Uterus (tissue), 3 donors: ENCODE measurements at regions not wholly inside any gene's neighbourhood (a gene's known extent, or its start where the extent isn't known, plus 50 kb on each side); places are given as distances from the start of the nearest gene placed in this dataset.

Experiments used
- DNase-seq, 2 donors: peaks; one replicate each; pipeline ENCODE4 v3.0.0-alpha.2; 2019 to 2020
- H3K27ac ChIP-seq, 2 donors: fragments of 200-600 bp; sonication (generic); 1 replicate in 1 of 2; 2 replicates in 1 of 2; pipeline ENCODE4 v1.5.1; 2016 to 2018
- H3K27me3 ChIP-seq, 2 donors: fragments of 200-600 bp; sonication (generic); one replicate each; pipeline ENCODE4 v1.5.1; 2018 to 2019; ENCODE audit warnings: control low read depth in 1 of 2
- H3K36me3 ChIP-seq, 2 donors: fragments of 200-600 bp; sonication (generic); one replicate each; pipeline ENCODE4 v1.5.1; 2019; ENCODE audit warnings: control low read depth in 1 of 2
- H3K4me1 ChIP-seq, 2 donors: fragments of 200-600 bp; sonication (generic); one replicate each; pipeline ENCODE4 v1.5.1; 2018 to 2019; ENCODE audit warnings: control low read depth in 1 of 2
- H3K4me3 ChIP-seq, 2 donors: fragments of 200-600 bp; sonication (generic); 1 replicate in 1 of 2; 2 replicates in 1 of 2; pipeline ENCODE4 v1.5.1; 2018 to 2019; ENCODE audit warnings: mild to moderate bottlenecking in 1 of 2
- H3K9me3 ChIP-seq, 2 donors: fragments of 200-600 bp; sonication (generic); one replicate each; pipeline ENCODE4 v1.5.1; 2019; ENCODE audit warnings: control low read depth in 1 of 2
- CTCF ChIP-seq, 4 experiments: fragments of 200-600 bp in 2 of 4; fragments of 450-650 bp in 2 of 4; sonication (generic) in 2 of 4; IDR thresholded peaks; one replicate each; pipeline ENCODE4 v1.5.1; 2016 to 2019; ENCODE audit warnings: antibody characterized with exemption in 4 of 4, mild to moderate bottlenecking in 2 of 4, moderate library complexity in 1 of 4
- POLR2A ChIP-seq, 2 donors: fragments of 450-650 bp; IDR thresholded peaks; one replicate each; pipeline ENCODE4 v1.6.1; 2016; ENCODE audit warnings: antibody characterized with exemption in 2 of 2, mild to moderate bottlenecking in 1 of 2, moderate library complexity in 1 of 2
- intact Hi-C: fragments of 100-400 bp; cut with DNase I; formaldehyde crosslinking; loops from one replicate; pipeline ENCODE4 v1.15.1; 2023; ENCODE audit warnings: low total_unique reads
- donor health status: DM: yes; HTN: yes; CAD: no.

DNA sequence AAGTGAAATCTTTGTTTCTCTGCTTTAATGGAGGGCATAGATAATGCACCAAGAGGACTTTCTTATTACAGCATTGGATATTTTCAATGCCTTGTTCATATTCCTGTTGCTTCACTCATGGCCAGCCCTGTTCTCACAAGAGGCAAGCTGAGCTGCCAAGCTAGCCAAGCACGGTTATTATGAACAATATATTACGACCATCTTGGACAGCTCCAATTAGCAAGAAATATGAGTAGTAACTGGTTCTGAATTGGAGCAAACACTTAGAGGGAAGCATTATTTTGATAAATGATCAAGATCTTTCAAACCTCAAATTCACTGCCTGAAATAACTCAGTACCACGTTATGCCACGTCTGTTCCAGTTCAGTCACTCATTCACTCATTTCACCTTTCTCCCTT, 159.8 kb downstream of the SETD4 start:
- H3K36me3 ChIP-seq: no peaks in the 10 kb centered on the region
- H3K27me3 ChIP-seq: no peaks in the 10 kb centered on the region
- no peaks in the 10 kb centered on the region for H3K4me1 ChIP-seq
- DNase-seq: no peak
- no peaks in the 10 kb centered on the region for H3K9me3 ChIP-seq
- no peak for TF ChIP-seq POLR2A (IDR thresholded peaks at IDR 0.05)
- no peak for TF ChIP-seq CTCF (IDR thresholded peaks at IDR 0.05)
- H3K27ac ChIP-seq: no peak overlapping the region
- intact Hi-C loops: no loop called here
- H3K4me3 ChIP-seq: no peak overlapping the region

DNA sequence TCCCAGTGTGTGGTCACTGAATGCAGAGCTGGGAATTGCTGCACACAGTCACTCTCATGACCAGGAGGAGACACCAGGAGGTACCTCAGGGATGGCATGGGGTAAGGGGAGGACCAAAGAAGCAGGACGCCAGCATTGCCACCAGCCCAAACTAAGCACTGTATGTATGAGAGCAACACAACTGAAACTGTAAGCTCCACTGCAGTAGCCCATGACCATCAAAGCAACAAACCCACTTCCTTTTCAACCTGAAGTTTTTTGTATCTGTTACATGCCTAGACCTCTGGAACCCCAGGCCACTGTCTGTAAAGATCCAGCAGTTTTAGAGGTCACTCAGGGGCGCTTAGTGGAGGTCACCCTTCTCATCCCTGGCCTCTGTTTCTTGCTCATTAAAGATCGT, 164.3 kb downstream of the SETD4 start:
- DNase-seq: no peak
- Histone ChIP-seq H3K27ac (no peak overlapping the region), H3K4me3 (no peak overlapping the region), H3K4me1 (no peaks in the 10 kb centered on the region), H3K27me3 (no peaks in the 10 kb centered on the region), H3K9me3 (no peaks in the 10 kb centered on the region), H3K36me3 (no peaks in the 10 kb centered on the region)
- TF ChIP-seq CTCF (IDR thresholded peaks at IDR 0.05) (no peak), POLR2A (IDR thresholded peaks at IDR 0.05) (no peak)
- intact Hi-C loops: no loop called here

- Histone ChIP-seq H3K36me3 (no peaks in the 10 kb centered on the region), H3K4me1 (no peaks in the 10 kb centered on the region), H3K27me3 (no peaks in the 10 kb centered on the region), H3K4me3 (no peak overlapping the region), H3K27ac (no peak overlapping the region), H3K9me3 (no peaks in the 10 kb centered on the region)
- DNase-seq: no peak
- TF ChIP-seq CTCF (IDR thresholded peaks at IDR 0.05): no peak
- TF ChIP-seq POLR2A (IDR thresholded peaks at IDR 0.05): no peak
- intact Hi-C loops: no loop called here
Measured at GRCh38 chr21:35895598-35895997, 164.7 kb downstream of the SETD4 start.

DNA sequence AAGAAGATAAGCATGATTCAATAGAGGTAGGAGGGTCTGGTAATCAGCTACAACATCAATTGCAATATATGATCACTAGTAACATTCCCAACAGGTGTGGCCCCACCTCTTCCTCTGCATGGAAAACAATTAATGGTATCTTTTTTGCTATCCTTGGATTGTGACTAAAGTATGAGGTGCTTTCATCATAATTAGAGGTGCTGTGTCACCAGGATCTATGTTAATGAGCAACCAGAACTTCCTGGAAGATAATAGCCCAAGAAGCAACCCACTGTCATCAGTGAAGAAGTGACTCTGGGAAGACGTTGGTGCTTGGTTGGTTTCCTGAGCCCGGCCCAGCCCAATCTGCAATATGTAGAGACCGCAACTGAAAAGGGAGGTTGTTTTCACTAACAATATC, 167.2 kb downstream of the SETD4 start:
- Histone ChIP-seq H3K4me3 (no peak overlapping the region), H3K27ac (no peak overlapping the region), H3K4me1 (no peaks in the 10 kb centered on the region), H3K9me3 (no peaks in the 10 kb centered on the region), H3K36me3 (no peaks in the 10 kb centered on the region), H3K27me3 (no peaks in the 10 kb centered on the region)
- intact Hi-C loops: no loop called here
- DNase-seq: no peak
- TF ChIP-seq CTCF (IDR thresholded peaks at IDR 0.05) (no peak), POLR2A (IDR thresholded peaks at IDR 0.05) (no peak)

DNA sequence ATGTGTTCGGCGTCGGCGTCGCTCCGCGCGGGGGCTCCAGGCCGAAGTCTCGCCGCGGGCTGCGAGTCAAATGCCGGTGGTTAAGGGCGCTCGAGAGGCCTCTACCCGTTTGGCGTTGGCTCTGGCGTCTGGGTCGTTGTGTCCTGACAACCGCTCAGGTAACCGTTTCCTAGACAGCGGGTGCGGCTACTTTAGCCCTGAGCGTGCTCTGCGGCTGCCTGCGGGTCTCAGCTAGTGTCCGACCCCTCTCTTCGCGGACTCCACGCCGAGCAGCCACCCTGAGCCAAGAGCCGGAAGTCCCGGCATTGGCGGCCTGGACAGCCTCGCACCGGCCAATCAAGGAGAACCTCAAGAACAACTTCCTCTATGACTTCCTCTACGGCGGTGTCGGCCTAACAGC, 173.4 kb downstream of the SETD4 start:
- H3K4me3 ChIP-seq: no peak overlapping the region
- TF ChIP-seq POLR2A (IDR thresholded peaks at IDR 0.05) (no peak), CTCF (IDR thresholded peaks at IDR 0.05) (no peak)
- intact Hi-C loops: no loop called here
- H3K36me3 ChIP-seq: no peaks in the 10 kb centered on the region
- no peaks in the 10 kb centered on the region for H3K4me1 ChIP-seq
- no peaks in the 10 kb centered on the region for H3K27me3 ChIP-seq
- no peak overlapping the region for H3K27ac ChIP-seq
- no peaks in the 10 kb centered on the region for H3K9me3 ChIP-seq
- no peak for DNase-seq
